ENCODE measurements at regions not wholly inside any gene's neighbourhood (a gene's known extent, or its start where the extent isn't known, plus 50 kb on each side); places are given as distances from the start of the nearest gene placed in this dataset.

- in situ Hi-C loops (cut with MboI; ENCODE audit: low pct_unique_long_range_greater_than_20kb, low sequenced_read_pairs, unreplicated experiment), result no loop called here
- no peak for DNase-seq (ENCODE audit: low spot score)
These were observed 170.9 kb downstream of the SOCS6 start for GRCh38 chr18:70459731-70460130.

DNA sequence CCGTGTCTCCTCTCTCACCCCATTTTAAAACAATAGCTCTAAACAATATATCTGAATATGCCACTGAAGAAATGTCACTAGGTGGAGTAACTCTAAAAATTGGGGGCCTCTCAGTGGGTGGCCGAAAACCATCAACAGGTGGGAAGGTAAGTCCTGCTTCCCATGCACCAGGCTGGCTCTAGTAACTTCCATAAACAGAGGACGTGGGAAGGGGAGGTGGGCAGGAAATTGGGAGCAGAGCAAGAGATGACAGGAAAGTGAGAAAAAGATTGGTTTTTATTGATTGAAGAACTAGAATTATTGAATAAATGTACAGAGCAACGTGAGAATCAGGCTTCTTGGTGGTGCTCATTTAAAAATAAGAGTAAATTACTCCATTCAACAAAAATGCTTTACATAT is 170.4 kb downstream of the SOCS6 start:
- TF ChIP-seq, protein P1, sequence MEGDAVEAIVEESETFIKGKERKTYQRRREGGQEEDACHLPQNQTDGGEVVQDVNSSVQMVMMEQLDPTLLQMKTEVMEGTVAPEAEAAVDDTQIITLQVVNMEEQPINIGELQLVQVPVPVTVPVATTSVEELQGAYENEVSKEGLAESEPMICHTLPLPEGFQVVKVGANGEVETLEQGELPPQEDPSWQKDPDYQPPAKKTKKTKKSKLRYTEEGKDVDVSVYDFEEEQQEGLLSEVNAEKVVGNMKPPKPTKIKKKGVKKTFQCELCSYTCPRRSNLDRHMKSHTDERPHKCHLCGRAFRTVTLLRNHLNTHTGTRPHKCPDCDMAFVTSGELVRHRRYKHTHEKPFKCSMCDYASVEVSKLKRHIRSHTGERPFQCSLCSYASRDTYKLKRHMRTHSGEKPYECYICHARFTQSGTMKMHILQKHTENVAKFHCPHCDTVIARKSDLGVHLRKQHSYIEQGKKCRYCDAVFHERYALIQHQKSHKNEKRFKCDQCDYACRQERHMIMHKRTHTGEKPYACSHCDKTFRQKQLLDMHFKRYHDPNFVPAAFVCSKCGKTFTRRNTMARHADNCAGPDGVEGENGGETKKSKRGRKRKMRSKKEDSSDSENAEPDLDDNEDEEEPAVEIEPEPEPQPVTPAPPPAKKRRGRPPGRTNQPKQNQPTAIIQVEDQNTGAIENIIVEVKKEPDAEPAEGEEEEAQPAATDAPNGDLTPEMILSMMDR (IDR thresholded peaks at IDR 0.05; ENCODE audit: extremely low read depth, insufficient read depth, missing control alignments), result no peak
- no peak for DNase-seq (ENCODE audit: low spot score)
- in situ Hi-C loops (cut with MboI; ENCODE audit: low pct_unique_long_range_greater_than_20kb, low sequenced_read_pairs, unreplicated experiment), result no loop called here

More at GRCh38 chr18:70459731-70460130, 170.9 kb downstream of the SOCS6 start:
- TF ChIP-seq, protein P1 (IDR thresholded peaks at IDR 0.05; ENCODE audit: extremely low read depth, insufficient read depth, missing control alignments), result no peak

GRCh38 chr18:70457788-70458187 is 168.9 kb downstream of the SOCS6 start:
- DNase-seq (ENCODE audit: low spot score), result no peak
- in situ Hi-C loops (cut with MboI; ENCODE audit: low pct_unique_long_range_greater_than_20kb, low sequenced_read_pairs, unreplicated experiment), result no loop called here
- TF ChIP-seq, protein P1 (IDR thresholded peaks at IDR 0.05; ENCODE audit: extremely low read depth, insufficient read depth, missing control alignments), result no peak

DNA sequence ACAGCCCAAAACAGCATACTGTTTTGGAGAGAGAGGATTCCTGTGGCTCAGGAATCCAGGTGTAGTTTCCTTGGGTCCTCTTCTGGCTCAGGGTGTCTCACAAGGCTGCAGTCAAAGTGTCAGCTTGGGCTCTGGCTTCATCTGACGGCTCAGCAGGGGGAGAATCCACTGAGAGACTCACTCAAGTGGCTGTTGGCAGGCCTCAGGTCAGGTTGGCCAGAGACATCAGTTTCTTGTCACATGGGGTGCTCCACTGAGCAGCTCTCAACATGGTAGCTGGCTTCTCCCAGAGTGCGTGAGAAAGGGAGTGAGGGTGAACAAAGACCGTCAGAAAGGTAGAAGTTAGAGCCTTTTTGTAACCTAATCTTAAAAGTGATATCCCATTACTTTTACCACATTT is 168.4 kb downstream of the SOCS6 start:
- in situ Hi-C loops (cut with MboI; ENCODE audit: low pct_unique_long_range_greater_than_20kb, low sequenced_read_pairs, unreplicated experiment), result no loop called here
- TF ChIP-seq, protein P1 (IDR thresholded peaks at IDR 0.05; ENCODE audit: extremely low read depth, insufficient read depth, missing control alignments), result no peak
- no peak for DNase-seq (ENCODE audit: low spot score)

DNA sequence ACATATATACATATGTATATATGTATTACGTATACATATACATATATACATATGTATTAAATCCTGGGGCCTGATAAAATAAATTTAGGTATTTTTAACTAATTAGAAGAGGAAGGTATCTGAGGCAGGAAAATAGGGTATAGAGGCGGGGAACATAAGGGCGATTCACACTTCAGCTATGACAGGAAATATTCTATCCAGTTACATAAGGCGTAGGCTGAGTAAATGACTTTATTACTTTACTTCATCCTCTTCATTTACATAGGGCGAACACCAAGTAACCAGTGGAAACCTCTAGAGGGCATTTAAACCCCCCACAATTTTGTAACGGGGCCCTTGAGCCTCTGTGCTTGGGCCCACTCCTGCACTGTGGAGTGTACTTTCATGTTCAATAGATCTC is 167.5 kb downstream of the SOCS6 start:
- TF ChIP-seq, protein P1 (IDR thresholded peaks at IDR 0.05; ENCODE audit: extremely low read depth, insufficient read depth, missing control alignments), result no peak
- in situ Hi-C loops (cut with MboI; ENCODE audit: low pct_unique_long_range_greater_than_20kb, low sequenced_read_pairs, unreplicated experiment), result no loop called here

DNA sequence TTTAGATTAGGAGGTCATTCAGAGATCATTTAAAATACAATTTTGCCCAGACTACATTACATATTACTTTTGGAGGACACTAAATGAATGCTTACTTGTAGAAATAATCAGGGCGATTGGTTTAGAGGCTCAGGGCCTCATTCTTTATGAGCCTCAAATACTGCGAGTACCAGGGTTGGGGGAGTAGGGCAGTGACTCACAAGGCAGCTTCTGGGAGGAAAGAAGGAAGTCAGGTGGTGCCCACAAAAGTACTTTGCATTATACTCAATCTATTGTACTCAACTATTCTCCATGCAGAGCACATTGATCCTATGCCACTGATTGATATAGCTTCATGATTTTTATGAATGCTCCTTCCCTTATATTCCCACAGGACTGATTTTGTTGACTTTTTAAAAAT is 166.9 kb downstream of the SOCS6 start:
- no peak for DNase-seq (ENCODE audit: low spot score)
- TF ChIP-seq, protein P1 (IDR thresholded peaks at IDR 0.05; ENCODE audit: extremely low read depth, insufficient read depth, missing control alignments), result no peak
- in situ Hi-C loops (cut with MboI; ENCODE audit: low pct_unique_long_range_greater_than_20kb, low sequenced_read_pairs, unreplicated experiment), result no loop called here

More for the DNA sequence above, 167.5 kb downstream of the SOCS6 start:
- DNase-seq (ENCODE audit: low spot score), result no peak
